SJCRH30 (cell line): ENCODE measurements at regions not wholly inside any gene's neighbourhood (a gene's known extent, or its start where the extent isn't known, plus 50 kb on each side); places are given as distances from the start of the nearest gene placed in this dataset.
"Not testable (repeated sequence)": the region's sequence is repeated elsewhere in the genome, so short reads cannot be mapped to it uniquely, and the experiment has no call there.

Experiments
- DNase-seq, 2 experiments: peaks; one replicate each; pipeline ENCODE4 v3.0.0-alpha.2; 2015 to 2020
- H3K27ac ChIP-seq: fragments of 250-450 bp; sonication (Bioruptor Pico); 2 replicates; pipeline ENCODE4 v1.5.1; 2020; ENCODE audit warnings: mild to moderate bottlenecking, moderate library complexity
- H3K27me3 ChIP-seq: fragments of 250-450 bp; sonication (Bioruptor Pico); 2 replicates; pipeline ENCODE4 v1.5.1; 2020; ENCODE audit warnings: mild to moderate bottlenecking, moderate library complexity
- H3K36me3 ChIP-seq: fragments of 250-450 bp; sonication (Bioruptor Pico); 2 replicates; pipeline ENCODE4 v1.5.1; 2020; ENCODE audit warnings: mild to moderate bottlenecking, moderate library complexity
- H3K4me1 ChIP-seq: fragments of 250-450 bp; sonication (Bioruptor Pico); 2 replicates; pipeline ENCODE4 v1.5.1; 2020; ENCODE audit warnings: mild to moderate bottlenecking, moderate library complexity
- H3K4me3 ChIP-seq: fragments of 250-450 bp; sonication (Bioruptor Pico); 2 replicates; pipeline ENCODE4 v1.5.1; 2020; ENCODE audit warnings: mild to moderate bottlenecking, moderate library complexity
- H3K9me3 ChIP-seq: fragments of 250-450 bp; sonication (Bioruptor Pico); replicated peaks from 2 replicates; pipeline ENCODE4 v1.5.1; 2020; ENCODE audit warnings: mild to moderate bottlenecking, moderate library complexity

GRCh38 chr10:35884657-35885071, 242.6 kb upstream of the FZD8 start:
- H3K4me1 ChIP-seq: no peaks in the 10 kb centered on the region; the same call in 1 of the 2 replicates
- no peaks in the 10 kb centered on the region for H3K27me3 ChIP-seq
- no peaks in the 10 kb centered on the region for H3K36me3 ChIP-seq
- H3K9me3 ChIP-seq: no peaks in the 10 kb centered on the region
- no peak for DNase-seq
- no peak overlapping the region for H3K4me3 ChIP-seq
- H3K27ac ChIP-seq: no peak overlapping the region

- no peak overlapping the region for H3K4me3 ChIP-seq
- H3K27me3 ChIP-seq: no peaks in the 10 kb centered on the region
- no peaks in the 10 kb centered on the region for H3K9me3 ChIP-seq
- H3K36me3 ChIP-seq: no peaks in the 10 kb centered on the region
- no peak for DNase-seq
- no peak overlapping the region for H3K27ac ChIP-seq
- H3K4me1 ChIP-seq: no peaks in the 10 kb centered on the region
Observed at GRCh38 chr10:35882422-35883150, 240.5 kb upstream of the FZD8 start.

- Histone ChIP-seq H3K4me3 (no peak overlapping the region), H3K36me3 (no peaks in the 10 kb centered on the region), H3K27ac (no peak overlapping the region), H3K9me3 (no peaks in the 10 kb centered on the region), H3K27me3 (no peaks in the 10 kb centered on the region), H3K4me1 (no peaks in the 10 kb centered on the region)
- DNase-seq: no peak
Observed at GRCh38 chr10:35881320-35881719, 239.2 kb upstream of the FZD8 start.

- no peak for DNase-seq
- no peaks in the 10 kb centered on the region for H3K27me3 ChIP-seq
- no peaks in the 10 kb centered on the region for H3K9me3 ChIP-seq
- H3K36me3 ChIP-seq: no peaks in the 10 kb centered on the region
- peaks cover 45% of the 10 kb centered on the region for H3K4me1 ChIP-seq
- H3K4me3 ChIP-seq: no peak overlapping the region
- H3K27ac ChIP-seq: no peak overlapping the region
Observed at GRCh38 chr10:35876248-35876647, 234.2 kb upstream of the FZD8 start.

- Histone ChIP-seq H3K27ac (peak overlapping the region; percentile 86), H3K36me3 (no peaks in the 10 kb centered on the region), H3K4me3 (no peak overlapping the region), H3K9me3 (no peaks in the 10 kb centered on the region), H3K4me1 (peaks cover 53% of the 10 kb centered on the region), H3K27me3 (no peaks in the 10 kb centered on the region)
- peak in 1 of 2 experiments; percentile 38 for DNase-seq
Observed at GRCh38 chr10:35875016-35875676, 233.1 kb upstream of the FZD8 start.

GRCh38 chr10:35874311-35875015, 232.4 kb upstream of the FZD8 start:
- Histone ChIP-seq H3K9me3 (no peaks in the 10 kb centered on the region), H3K4me3 (no peak overlapping the region), H3K4me1 (peaks cover 57% of the 10 kb centered on the region), H3K27me3 (no peaks in the 10 kb centered on the region), H3K27ac (peak overlapping the region; percentile 86), H3K36me3 (no peaks in the 10 kb centered on the region)
- peak in 1 of 2 experiments; percentile 67 for DNase-seq

- H3K36me3 ChIP-seq: no peaks in the 10 kb centered on the region
- no peaks in the 10 kb centered on the region for H3K27me3 ChIP-seq
- peak overlapping the region; percentile 86 for H3K27ac ChIP-seq
- H3K4me3 ChIP-seq: no peak overlapping the region
- peak; percentile 60 to 80 for DNase-seq
- peaks cover 57% of the 10 kb centered on the region for H3K4me1 ChIP-seq
- no peaks in the 10 kb centered on the region for H3K9me3 ChIP-seq
Observed at GRCh38 chr10:35872671-35873070, 230.6 kb upstream of the FZD8 start.

- no peaks in the 10 kb centered on the region for H3K36me3 ChIP-seq
- H3K4me3 ChIP-seq: peak overlapping the region; percentile 30
- peak; percentile 79 to 88 for DNase-seq
- no peaks in the 10 kb centered on the region for H3K9me3 ChIP-seq
- H3K27ac ChIP-seq: peak overlapping the region; percentile 69
- H3K4me1 ChIP-seq: peaks cover 56% of the 10 kb centered on the region
- H3K27me3 ChIP-seq: no peaks in the 10 kb centered on the region
Observed at GRCh38 chr10:35870665-35871310, 228.7 kb upstream of the FZD8 start.

GRCh38 chr10:35858676-35859283, 216.7 kb upstream of the FZD8 start:
- DNase-seq, H3K27ac ChIP-seq, H3K27me3 ChIP-seq, H3K9me3 ChIP-seq, H3K4me3 ChIP-seq, H3K36me3 ChIP-seq, H3K4me1 ChIP-seq: not testable (repeated sequence)

GRCh38 chr10:35857860-35858259, 215.8 kb upstream of the FZD8 start:
- Histone ChIP-seq H3K27me3 (no peaks in the 10 kb centered on the region), H3K27ac (no peak overlapping the region), H3K36me3 (no peaks in the 10 kb centered on the region), H3K4me1 (no peaks in the 10 kb centered on the region), H3K4me3 (no peak overlapping the region), H3K9me3 (no peaks in the 10 kb centered on the region)
- DNase-seq: no peak

- H3K27ac ChIP-seq: no peak overlapping the region
- DNase-seq: no peak
- no peaks in the 10 kb centered on the region for H3K27me3 ChIP-seq
- H3K4me1 ChIP-seq: no peaks in the 10 kb centered on the region
- H3K4me3 ChIP-seq: no peak overlapping the region
- H3K36me3 ChIP-seq: no peaks in the 10 kb centered on the region
- no peaks in the 10 kb centered on the region for H3K9me3 ChIP-seq
Observed at GRCh38 chr10:35855155-35855947, 213.3 kb upstream of the FZD8 start.

- Histone ChIP-seq H3K36me3 (no peaks in the 10 kb centered on the region), H3K27ac (no peak overlapping the region), H3K9me3 (no peaks in the 10 kb centered on the region), H3K4me1 (no peaks in the 10 kb centered on the region), H3K27me3 (no peaks in the 10 kb centered on the region), H3K4me3 (no peak overlapping the region)
- DNase-seq: no peak
Observed at GRCh38 chr10:35854661-35855060, 212.6 kb upstream of the FZD8 start.

- H3K4me3 ChIP-seq: no peak overlapping the region
- H3K36me3 ChIP-seq: no peaks in the 10 kb centered on the region
- no peaks in the 10 kb centered on the region for H3K4me1 ChIP-seq
- H3K27me3 ChIP-seq: no peaks in the 10 kb centered on the region
- no peak overlapping the region for H3K27ac ChIP-seq
- no peaks in the 10 kb centered on the region for H3K9me3 ChIP-seq
- no peak for DNase-seq
Observed at GRCh38 chr10:35852721-35853120, 210.6 kb upstream of the FZD8 start.

- H3K4me3 ChIP-seq: no peak overlapping the region
- H3K9me3 ChIP-seq: no peaks in the 10 kb centered on the region
- H3K4me1 ChIP-seq: no peaks in the 10 kb centered on the region
- no peak for DNase-seq
- H3K27me3 ChIP-seq: no peaks in the 10 kb centered on the region
- H3K27ac ChIP-seq: no peak overlapping the region
- H3K36me3 ChIP-seq: no peaks in the 10 kb centered on the region
Observed at GRCh38 chr10:35848412-35848811, 206.3 kb upstream of the FZD8 start.
